H1 (cell line): ENCODE measurements at regions not wholly inside any gene's neighbourhood (a gene's known extent, or its start where the extent isn't known, plus 50 kb on each side); places are given as distances from the start of the nearest gene placed in this dataset.

Experiments used
- CTCF ChIA-PET: fragments of 300-600 bp; sonication (Branson Sonifier 250); formaldehyde crosslinking; loops from one replicate; lab custom pipeline; 2021; ENCODE audit not compliant: partially characterized antibody; lab: Charles Lee
- POLR2A ChIA-PET: fragments of 300-600 bp; sonication (Branson Sonifier 250); formaldehyde crosslinking; loops from one replicate; lab custom pipeline; 2021; ENCODE audit warnings: inconsistent platforms; ENCODE audit not compliant: partially characterized antibody; lab: Charles Lee
- DNase-seq, 2 experiments: peaks; one replicate each; pipeline versions ENCODE4 v3.0.0 to v3.0.0-alpha.2; 2010 to 2022; ENCODE audit warnings: low spot score in 2 of 2, low read depth in 1 of 2, mixed read lengths in 1 of 2
- FAIRE-seq: peaks from 2 replicates; lab custom pipeline; 2011; peaks lifted over from hg19 to GRCh38; lab: Jason Lieb, UNC
- H2AFZ ChIP-seq: 2 replicates; pipeline ENCODE4 v1.8.1; 2012; ENCODE audit warnings: low read length, inconsistent platforms
- H2AK5ac ChIP-seq: 2 replicates; pipeline ENCODE4 v1.6.1; 2013; ENCODE audit warnings: low read depth, low read length
- H2BK120ac ChIP-seq: replicated peaks from 2 replicates; pipeline ENCODE3; 2013; ENCODE audit warnings: low read depth, low read length, inconsistent platforms
- H2BK12ac ChIP-seq: 2 replicates; pipeline ENCODE4 v1.6.1; 2013; ENCODE audit warnings: low read depth, low read length
- H2BK15ac ChIP-seq: 2 replicates; pipeline ENCODE4 v1.6.1; 2013; ENCODE audit warnings: low read length
- H2BK20ac ChIP-seq: 2 replicates; pipeline ENCODE4 v1.6.1; 2013; ENCODE audit warnings: low read length
- H2BK5ac ChIP-seq: 2 replicates; pipeline ENCODE4 v1.6.1; 2013; ENCODE audit warnings: low read depth, low read length
- H3K14ac ChIP-seq: 2 replicates; pipeline ENCODE4 v1.6.1; 2013; ENCODE audit warnings: inconsistent platforms; ENCODE audit not compliant: insufficient read length
- H3K18ac ChIP-seq: 2 replicates; pipeline ENCODE4 v1.6.1; 2013; ENCODE audit warnings: low read length; ENCODE audit errors: extremely low read depth
- H3K23ac ChIP-seq: 2 replicates; pipeline ENCODE4 v1.6.1; 2013; ENCODE audit warnings: inconsistent platforms; ENCODE audit not compliant: insufficient read length
- H3K23me2 ChIP-seq: 2 replicates; pipeline ENCODE4 v1.6.1; 2013; ENCODE audit warnings: low read depth, low read length
- H3K27ac ChIP-seq: 2 replicates; pipeline ENCODE4 v1.6.1; 2011; ENCODE audit warnings: low read depth, low read length, inconsistent platforms
- H3K27me3 ChIP-seq, 4 experiments: replicated peaks in 1 of 4; 1 replicate in 1 of 4; 2 replicates in 3 of 4; pipeline versions ENCODE4 v1.6.1 to v1.8.1; 2011 to 2013; ENCODE audit warnings: low read length in 3 of 4, mild to moderate bottlenecking in 3 of 4, inconsistent platforms in 2 of 4, mixed read lengths in 2 of 4, moderate library complexity in 1 of 4; ENCODE audit not compliant: control insufficient read depth in 3 of 4, insufficient read depth in 3 of 4; ENCODE audit errors: extremely low read depth in 1 of 4
- H3K36me3 ChIP-seq, 4 experiments: 2 replicates each; pipeline versions ENCODE4 v1.6.1 to v1.8.1; 2011 to 2013; ENCODE audit warnings: mild to moderate bottlenecking in 4 of 4, low read length in 3 of 4, moderate library complexity in 2 of 4, control low read depth in 1 of 4, inconsistent platforms in 1 of 4; ENCODE audit not compliant: insufficient read depth in 4 of 4, control insufficient read depth in 2 of 4
- H3K4ac ChIP-seq: replicated peaks from 2 replicates; pipeline ENCODE3; 2013; ENCODE audit warnings: low read length, low read depth, mixed read lengths, inconsistent platforms; ENCODE audit not compliant: insufficient read length
- H3K4me1 ChIP-seq, 4 experiments: replicated peaks in 1 of 4; 1 replicate in 1 of 4; 2 replicates in 3 of 4; pipeline versions ENCODE4 v1.6.1 to v1.8.1; 2011 to 2013; ENCODE audit warnings: low read length in 3 of 4, inconsistent platforms in 2 of 4, mixed read lengths in 1 of 4; ENCODE audit not compliant: insufficient read depth in 4 of 4, control insufficient read depth in 3 of 4
- H3K4me2 ChIP-seq, 2 experiments: 2 replicates each; pipeline versions ENCODE4 v1.6.1 to v1.8.1; 2011 to 2013; ENCODE audit warnings: low read depth in 2 of 2, low read length in 2 of 2, control low read depth in 1 of 2, inconsistent platforms in 1 of 2, mild to moderate bottlenecking in 1 of 2; ENCODE audit not compliant: insufficient read depth in 1 of 2
- H3K4me3 ChIP-seq, 4 experiments: fragments of 200-600, 300-600 bp in 1 of 4; sonication (generic), shearing (Covaris generic), sonication (Bioruptor Twin) in 1 of 4; 2 replicates each; pipeline versions ENCODE4 v1.5.1 to v1.8.1; 2011 to 2016; ENCODE audit warnings: low read length in 4 of 4, low read depth in 3 of 4, control low read depth in 2 of 4, inconsistent platforms in 2 of 4, mild to moderate bottlenecking in 2 of 4, mixed read lengths in 1 of 4, moderate library complexity in 1 of 4; ENCODE audit not compliant: insufficient read depth in 2 of 4; ENCODE audit errors: extremely low read depth in 1 of 4
- H3K56ac ChIP-seq: replicated peaks from 2 replicates; pipeline ENCODE3; 2013; ENCODE audit warnings: low read depth, mild to moderate bottlenecking, mixed read lengths, low read length, inconsistent platforms; ENCODE audit not compliant: insufficient read length
- H3K79me1 ChIP-seq: 2 replicates; pipeline ENCODE4 v1.6.1; 2013; ENCODE audit warnings: low read depth, low read length, control low read depth
- H3K79me2 ChIP-seq, 2 experiments: 2 replicates each; pipeline versions ENCODE4 v1.6.1 to v1.8.1; 2012 to 2013; ENCODE audit warnings: low read length in 2 of 2, mild to moderate bottlenecking in 2 of 2, inconsistent platforms in 1 of 2; ENCODE audit not compliant: insufficient read depth in 2 of 2, control insufficient read depth in 1 of 2
- H3K9ac ChIP-seq, 4 experiments: replicated peaks in 1 of 4; 1 replicate in 1 of 4; 2 replicates in 3 of 4; pipeline versions ENCODE4 v1.6.1 to v1.8.1; 2011 to 2013; ENCODE audit warnings: low read depth in 3 of 4, low read length in 3 of 4, control low read depth in 2 of 4, mild to moderate bottlenecking in 2 of 4, moderate library complexity in 2 of 4, inconsistent platforms in 1 of 4; ENCODE audit errors: extremely low read depth in 1 of 4
- H3K9me3 ChIP-seq, 2 experiments: 2 replicates each; pipeline versions ENCODE4 v1.6.1 to v1.8.1; 2012 to 2013; ENCODE audit warnings: mild to moderate bottlenecking in 2 of 2, moderate library complexity in 2 of 2, control low read depth in 1 of 2, inconsistent platforms in 1 of 2, low read depth in 1 of 2, low read length in 1 of 2, mixed read lengths in 1 of 2; ENCODE audit not compliant: insufficient read depth in 2 of 2
- H4K20me1 ChIP-seq, 2 experiments: replicated peaks in 1 of 2; 2 replicates each; pipeline versions ENCODE3 to v1.8.1; 2011 to 2013; ENCODE audit warnings: inconsistent platforms in 2 of 2, low read length in 2 of 2, mild to moderate bottlenecking in 1 of 2; ENCODE audit not compliant: insufficient read depth in 2 of 2, control insufficient read depth in 1 of 2
- H4K5ac ChIP-seq: 2 replicates; pipeline ENCODE4 v1.6.1; 2013; ENCODE audit warnings: low read length, low read depth, mixed read lengths, inconsistent platforms; ENCODE audit not compliant: insufficient read length
- H4K8ac ChIP-seq: 2 replicates; pipeline ENCODE4 v1.8.0; 2013; ENCODE audit warnings: mild to moderate bottlenecking, moderate library complexity, low read length, inconsistent platforms; ENCODE audit not compliant: insufficient read depth; ENCODE audit errors: extremely low read depth
- H4K91ac ChIP-seq: replicated peaks from 2 replicates; pipeline ENCODE3; 2013; ENCODE audit warnings: low read length, mixed read lengths, inconsistent platforms; ENCODE audit not compliant: insufficient read length
- E2F6 ChIP-seq: IDR thresholded peaks from 2 replicates; pipeline ENCODE4 v1.6.1; 2012; ENCODE audit warnings: inconsistent platforms
- WGBS, 2 experiments: shearing (Covaris generic) in 1 of 2; methylation state at CpG; one replicate each; pipeline versions ENCODE4 v1.1.6 to v1.1.7; 2013 to 2015; ENCODE audit warnings: low lambda C conversion rate in 2 of 2, mixed read lengths in 2 of 2, inconsistent platforms in 1 of 2, low coverage in 1 of 2, missing lambda C conversion rate in 1 of 2; ENCODE audit not compliant: insufficient replicate concordance in 2 of 2, insufficient coverage in 1 of 2, insufficient read length in 1 of 2; ENCODE audit errors: extremely low coverage in 1 of 2, missing lambda C conversion rate in 1 of 2; 5-methylcytosine and 5-hydroxymethylcytosine counted together

- no peak overlapping the region for H3K14ac ChIP-seq
- no peak overlapping the region for H2BK5ac ChIP-seq
- H3K4me3 ChIP-seq = no peak overlapping the region
- H3K9ac ChIP-seq = no peak overlapping the region
- no peak overlapping the region for H3K27ac ChIP-seq
- H2BK120ac ChIP-seq = no peak overlapping the region
- H3K4me2 ChIP-seq = no peak overlapping the region
- no peaks in the 10 kb centered on the region for H3K36me3 ChIP-seq
- no peak overlapping the region for H2BK20ac ChIP-seq
- H3K9me3 ChIP-seq = no peaks in the 10 kb centered on the region
- H3K23ac ChIP-seq = no peak overlapping the region
- H2BK12ac ChIP-seq = no peak overlapping the region
- no peaks in the 10 kb centered on the region for H3K4me1 ChIP-seq
- no peak overlapping the region for H2AK5ac ChIP-seq
- no peak overlapping the region for H3K4ac ChIP-seq
- ChIA-PET CTCF (no interaction called here), POLR2A (no interaction called here)
- no peak overlapping the region for H3K18ac ChIP-seq
- no peaks in the 10 kb centered on the region for H3K79me1 ChIP-seq
- H4K5ac ChIP-seq = no peak overlapping the region
- H4K8ac ChIP-seq = no peak overlapping the region
- no peaks in the 10 kb centered on the region for H3K23me2 ChIP-seq
- WGBS, 2 experiments = 96% methylated on average over 1 of the region's 1 CpG; no CpG with 5 or more reads in 1 of the 2 experiments
- H4K20me1 ChIP-seq = no peaks in the 10 kb centered on the region
- FAIRE-seq (no peak), DNase-seq (no peak)
- no peak overlapping the region for H4K91ac ChIP-seq
- no peaks in the 10 kb centered on the region for H3K79me2 ChIP-seq
- H2AFZ ChIP-seq = no peak overlapping the region
- H2BK15ac ChIP-seq = no peak overlapping the region
- H3K56ac ChIP-seq = no peak overlapping the region
- no peaks in the 10 kb centered on the region for H3K27me3 ChIP-seq
- TF ChIP-seq E2F6 = no peak
Measured at GRCh38 chr2:188903740-188904139, 70.4 kb upstream of the COL3A1 start.
